ENCODE measurements at regions not wholly inside any gene's neighbourhood (a gene's known extent, or its start where the extent isn't known, plus 50 kb on each side); places are given as distances from the start of the nearest gene placed in this dataset.

DNA sequence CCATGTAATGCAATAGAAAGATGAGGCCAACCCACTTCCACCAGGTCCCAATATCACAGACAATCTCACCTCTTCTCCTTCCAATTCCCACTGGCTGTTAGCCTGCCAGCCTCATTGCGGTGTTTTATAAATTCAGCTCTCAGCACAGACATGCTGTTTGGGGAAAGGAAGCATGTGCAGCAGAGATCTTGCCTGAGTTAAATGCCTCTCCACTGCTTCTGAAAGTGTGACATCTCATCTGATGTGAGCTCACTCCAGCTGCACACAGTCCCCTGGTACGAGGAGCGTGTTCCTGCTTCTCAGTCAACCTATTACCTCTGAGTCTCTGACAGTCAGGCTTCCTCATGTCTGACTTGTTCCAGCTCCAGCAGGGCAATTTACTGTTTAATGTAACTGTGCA, 122.7 kb upstream of the GUCY1A2 start:
- DNase-seq (ENCODE audit: low spot score): no peak

DNA sequence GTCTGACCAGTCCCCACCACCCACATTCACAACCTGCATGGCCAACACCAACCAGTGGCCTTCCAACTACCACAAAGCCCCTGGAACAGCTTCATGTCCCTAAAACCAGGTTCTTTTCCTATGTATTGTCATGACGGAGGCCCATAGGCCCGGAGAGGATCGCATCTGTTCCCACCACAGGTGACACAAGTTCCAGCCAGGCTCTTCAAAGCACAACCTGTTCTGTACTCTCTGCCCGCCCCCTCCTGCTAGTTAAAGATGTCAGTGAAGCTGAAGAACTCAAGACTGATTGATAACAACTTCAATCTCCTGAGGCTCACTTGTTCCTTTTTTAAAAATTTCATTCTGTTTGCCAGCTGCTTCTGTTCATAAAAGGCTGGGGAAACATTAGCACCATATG, 121.1 kb upstream of the GUCY1A2 start:
- DNase-seq (ENCODE audit: low spot score): no peak

DNA sequence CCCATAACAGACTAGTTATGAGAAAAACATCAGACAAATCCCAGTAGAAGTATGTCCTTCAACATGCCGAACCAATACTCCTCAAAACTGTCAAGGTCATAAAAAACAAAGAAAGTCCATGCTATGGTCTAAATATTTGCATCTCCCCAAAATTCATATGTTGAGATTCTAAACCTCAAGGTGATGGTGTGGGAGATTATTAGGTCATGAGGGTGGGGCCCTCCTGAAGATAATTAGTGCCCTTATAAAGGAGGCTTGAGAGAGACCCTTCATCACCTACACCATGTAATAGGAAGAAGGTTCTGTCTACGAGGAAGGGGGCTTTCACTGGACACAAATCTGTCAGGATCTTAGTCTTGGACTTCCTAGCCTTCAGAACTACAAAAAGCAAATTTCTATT, 118.6 kb upstream of the GUCY1A2 start:
- DNase-seq (ENCODE audit: low spot score): no peak

DNA sequence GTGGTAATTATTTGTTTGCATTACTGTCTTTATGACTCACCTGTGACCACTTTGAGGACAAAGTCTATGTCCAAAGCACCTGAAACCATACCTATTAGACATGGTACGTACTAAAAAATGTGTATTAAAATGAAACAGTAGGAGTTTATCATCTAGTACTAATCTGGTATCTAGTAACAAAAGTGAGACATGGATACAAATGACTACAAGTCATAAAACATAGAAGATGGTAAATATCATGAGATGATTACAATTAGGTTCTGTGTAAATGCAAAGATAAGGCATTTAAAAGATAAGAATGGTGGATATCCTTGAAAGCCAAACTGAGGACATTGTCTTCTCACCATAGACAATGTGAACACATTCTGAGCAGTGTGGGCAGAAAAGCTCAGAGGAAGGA, 113.5 kb upstream of the GUCY1A2 start:
- DNase-seq (ENCODE audit: low spot score): no peak

DNA sequence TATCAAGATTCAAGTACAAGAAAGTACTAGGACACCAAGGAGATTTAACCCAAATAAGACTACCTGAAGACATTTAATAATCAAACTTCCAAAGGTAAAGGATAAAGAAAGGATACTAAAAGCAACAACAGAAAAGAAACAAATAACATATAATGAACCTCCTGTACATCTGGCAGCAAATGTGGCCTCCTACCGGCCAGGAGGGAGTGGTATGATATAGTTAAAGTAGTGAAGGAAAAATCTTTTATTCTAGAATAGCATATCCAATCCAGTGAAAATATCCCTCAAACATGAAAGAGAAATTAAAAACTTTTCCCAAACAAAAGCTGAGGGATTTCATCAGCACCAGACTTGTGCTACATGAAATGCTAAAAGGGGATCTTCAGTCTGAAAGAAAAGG, 104.7 kb upstream of the GUCY1A2 start:
- DNase-seq (ENCODE audit: low spot score): no peak

DNA sequence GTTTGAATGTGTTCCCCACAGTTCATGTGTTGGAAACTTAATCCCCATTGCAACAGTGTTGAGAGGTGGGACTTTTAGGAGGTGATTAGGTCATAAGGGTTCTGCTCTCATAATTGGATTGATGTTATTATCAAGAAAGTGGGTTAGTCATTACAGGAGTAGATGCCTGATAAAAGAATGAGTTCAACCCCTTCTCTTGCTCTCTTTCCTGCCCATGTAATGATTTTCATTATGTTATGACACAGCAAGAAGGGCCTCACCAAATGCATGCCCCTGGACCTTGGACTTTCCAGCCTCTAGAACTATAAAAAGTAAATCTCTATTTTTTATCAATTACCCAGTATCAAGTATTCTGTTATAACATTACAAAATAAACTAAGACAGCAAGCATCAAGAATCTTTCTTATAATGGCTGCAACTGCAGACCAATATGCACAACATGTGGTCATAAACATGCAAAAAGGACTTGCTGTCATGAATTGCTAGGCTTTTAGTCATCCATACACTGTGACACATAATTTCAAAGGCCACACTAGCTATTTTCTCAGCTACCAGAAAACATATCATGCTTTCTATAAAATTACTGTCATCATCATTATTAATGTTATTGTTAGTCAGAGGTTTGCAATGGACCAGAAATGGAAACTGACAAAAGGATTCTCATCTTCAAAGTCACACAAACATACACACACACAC, 99.9 kb upstream of the GUCY1A2 start:
- no peak for DNase-seq (ENCODE audit: low spot score)

DNA sequence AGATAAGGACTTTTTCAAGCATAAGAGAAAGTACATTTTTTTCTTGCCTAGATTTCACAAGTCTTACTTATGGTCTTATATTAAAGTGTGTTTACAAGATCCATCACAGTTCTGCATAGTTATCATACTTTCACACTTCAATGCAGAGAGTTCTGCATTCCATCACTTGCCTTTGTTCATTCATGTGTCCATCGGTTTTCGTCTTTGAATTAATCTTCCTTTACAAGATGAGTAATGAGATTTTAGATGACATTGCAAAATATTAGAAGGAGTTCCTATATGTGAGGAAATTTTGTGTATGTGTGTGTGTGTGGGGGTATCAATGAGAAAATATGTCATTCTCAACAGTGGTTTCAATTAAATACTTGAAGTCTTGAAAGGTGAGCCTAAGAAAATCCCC, 98.1 kb upstream of the GUCY1A2 start:
- no peak for DNase-seq (ENCODE audit: low spot score)

DNA sequence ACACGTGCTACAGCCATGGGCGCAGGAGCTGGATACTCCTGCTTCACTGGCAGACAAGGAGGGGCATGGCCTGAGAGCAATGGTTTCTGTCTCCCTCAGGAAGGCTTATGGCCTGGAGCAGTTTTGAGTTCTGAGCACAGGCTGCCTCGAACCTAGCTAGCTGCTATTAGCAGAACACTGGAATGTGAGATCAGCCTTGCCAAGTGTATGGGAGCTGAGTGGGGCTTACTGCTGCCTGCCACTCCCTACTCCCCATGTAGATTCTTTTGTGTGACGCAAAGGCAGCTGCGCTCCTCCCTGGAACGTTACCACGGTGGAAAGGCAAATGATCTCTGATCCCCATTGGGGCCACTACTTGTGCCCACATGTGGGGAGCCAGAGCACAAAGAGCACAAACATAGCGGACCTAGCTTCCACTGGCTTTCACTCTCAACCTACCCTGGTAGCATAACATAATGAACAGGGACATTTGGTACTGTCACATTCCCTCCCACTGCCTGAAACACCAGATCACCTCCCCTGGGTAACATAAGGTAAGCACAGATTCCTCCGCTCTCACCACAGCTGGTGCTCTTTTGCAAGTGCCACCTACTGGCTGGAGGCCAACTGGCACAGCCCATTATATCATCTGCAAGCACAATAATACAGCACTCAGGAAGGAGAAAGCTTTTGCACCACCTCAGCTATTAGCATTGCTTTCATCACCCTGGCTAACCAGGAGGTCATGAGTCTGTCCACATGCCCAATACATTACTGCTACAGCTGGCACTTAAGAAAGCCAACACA, 84.6 kb upstream of the GUCY1A2 start:
- DNase-seq (ENCODE audit: low spot score): no peak

DNA sequence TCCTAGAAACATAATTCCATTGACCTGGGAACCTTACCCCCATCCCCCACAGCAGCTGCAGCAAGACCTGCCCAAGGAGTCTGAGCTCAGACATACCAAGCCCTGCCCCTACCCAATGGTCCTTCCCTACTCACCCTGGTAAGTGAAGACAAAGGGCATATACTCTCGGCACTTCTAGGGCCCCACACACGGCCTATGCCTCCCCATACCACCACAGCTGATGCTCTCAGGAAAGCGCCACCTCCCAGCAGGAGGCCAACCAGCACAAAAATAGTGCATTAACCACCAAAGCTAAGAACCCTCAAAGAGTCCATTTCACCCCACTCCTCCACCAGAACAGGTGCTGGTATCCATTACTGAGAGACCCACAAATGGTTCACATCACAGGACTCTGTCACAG, 74.4 kb upstream of the GUCY1A2 start:
- DNase-seq (ENCODE audit: low spot score): no peak

DNA sequence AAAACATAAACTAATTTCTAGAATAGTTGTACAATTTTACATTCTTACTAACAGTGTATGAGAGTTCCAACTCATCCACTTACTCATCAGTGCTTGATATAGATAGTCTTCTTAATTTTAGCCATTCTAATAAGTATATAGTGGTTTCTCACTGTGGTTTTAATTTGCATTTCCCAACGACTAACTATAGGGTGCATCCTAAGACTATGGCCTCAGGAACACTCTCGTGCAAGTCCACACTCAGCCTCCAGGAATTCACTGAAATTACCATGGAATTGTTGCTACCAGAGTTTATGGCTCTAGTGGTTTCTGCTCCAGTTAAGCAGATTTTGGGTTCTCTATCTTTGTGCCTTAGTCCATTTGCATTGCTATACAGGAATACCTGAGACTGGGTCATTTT, 60.1 kb upstream of the GUCY1A2 start:
- DNase-seq (ENCODE audit: low spot score): no peak

DNA sequence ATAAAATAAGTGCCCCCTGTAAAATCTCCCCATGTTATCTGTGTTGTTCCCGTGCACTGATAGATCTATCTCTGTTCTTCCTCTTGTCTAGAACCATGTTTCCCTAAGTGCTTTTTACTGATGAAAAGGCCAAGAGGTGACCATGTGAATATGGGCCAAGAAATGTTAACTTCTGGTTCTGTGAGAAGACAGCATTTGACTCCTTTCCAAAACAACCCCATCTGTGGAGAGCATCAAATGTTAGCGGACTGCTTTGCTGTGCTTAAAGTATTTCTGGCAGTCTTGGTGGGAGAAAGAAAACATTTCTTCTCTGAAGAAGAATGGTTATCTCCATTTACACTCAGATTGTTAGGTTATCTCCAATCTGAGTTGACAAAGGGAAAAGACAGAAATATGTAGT, 58.6 kb upstream of the GUCY1A2 start:
- no peak for DNase-seq (ENCODE audit: low spot score)

DNA sequence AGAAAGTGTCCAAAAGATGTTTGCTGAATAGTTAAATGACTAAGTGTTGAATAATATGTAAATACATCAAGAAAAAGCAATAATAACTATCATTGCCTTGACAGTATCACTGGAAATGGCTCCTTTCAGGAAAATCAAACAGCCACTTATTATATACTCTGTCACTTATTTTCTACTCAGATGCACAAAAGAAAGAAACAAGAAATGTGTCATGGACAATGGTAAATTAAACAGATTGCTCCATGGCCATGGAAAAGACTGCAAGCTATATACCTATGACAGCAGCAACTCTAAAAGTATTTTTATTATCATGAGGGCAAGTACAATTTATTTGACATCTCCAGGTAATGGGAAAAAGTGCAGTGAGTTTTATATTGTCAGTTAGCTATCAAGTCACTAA, 52.9 kb upstream of the GUCY1A2 start:
- DNase-seq (ENCODE audit: low spot score): no peak

Data from HT-29 (cell line).